SK-N-SH (cell line): ENCODE measurements at regions not wholly inside any gene's neighbourhood (a gene's known extent, or its start where the extent isn't known, plus 50 kb on each side); places are given as distances from the start of the nearest gene placed in this dataset.

Experiments
- CTCF ChIA-PET: fragments of 300-600, 350-600 bp; formaldehyde crosslinking; extraction: SDS; loops from one replicate; lab custom pipeline; 2021; lab: Yijun Ruan, JAX
- POLR2A ChIA-PET: fragments of 350-600 bp; sonication (Branson Sonifier 250); formaldehyde crosslinking; extraction: SDS; loops from one replicate; lab custom pipeline; 2020; ENCODE audit warnings: antibody characterized with exemption, inconsistent platforms; lab: Yijun Ruan, JAX
- DNase-seq: peaks from one replicate; pipeline ENCODE4 v3.0.0; 2012
- H2AFZ ChIP-seq: fragments of 200-600 bp; sonication (generic); 2 replicates; pipeline ENCODE4 v1.8.1; 2016; ENCODE audit warnings: antibody characterized with exemption, mild to moderate bottlenecking, low read depth
- H3F3A ChIP-seq: fragments of 200-600 bp; sonication (generic); replicated peaks from 2 replicates; pipeline ENCODE3; 2016; ENCODE audit warnings: antibody characterized with exemption, mild to moderate bottlenecking; ENCODE audit not compliant: insufficient read depth
- H3K27ac ChIP-seq, 2 experiments: fragments of 200-500 bp in 1 of 2; fragments of 200-600 bp in 1 of 2; sonication (Bioruptor generic) in 1 of 2; sonication (generic), shearing (Covaris generic) in 1 of 2; 2 replicates each; pipeline versions ENCODE4 v1.5.1 to v1.6.1; 2014 to 2016; ENCODE audit warnings: low read depth in 2 of 2, inconsistent platforms in 1 of 2, low read length in 1 of 2, mild to moderate bottlenecking in 1 of 2, mixed read lengths in 1 of 2
- H3K27me3 ChIP-seq: fragments of 200-600 bp; sonication (generic), shearing (Covaris generic); 2 replicates; pipeline ENCODE4 v1.6.1; 2016; ENCODE audit warnings: mixed run types; ENCODE audit not compliant: insufficient read depth
- H3K36me3 ChIP-seq, 2 experiments: fragments of 200-500 bp in 1 of 2; fragments of 200-600 bp in 1 of 2; sonication (Bioruptor generic) in 1 of 2; sonication (generic) in 1 of 2; replicated peaks in 1 of 2; 2 replicates each; pipeline versions ENCODE3 to v1.5.1; 2014 to 2016; ENCODE audit warnings: low read length in 1 of 2, mild to moderate bottlenecking in 1 of 2; ENCODE audit not compliant: insufficient read depth in 2 of 2, control insufficient read depth in 1 of 2
- H3K4me1 ChIP-seq, 2 experiments: fragments of 200-500 bp in 1 of 2; fragments of 200-600 bp in 1 of 2; sonication (Bioruptor generic) in 1 of 2; sonication (generic), shearing (Covaris generic) in 1 of 2; 2 replicates each; pipeline versions ENCODE4 v1.5.1 to v1.6.1; 2014 to 2016; ENCODE audit warnings: low read depth in 1 of 2, low read length in 1 of 2, mixed run types in 1 of 2; ENCODE audit not compliant: insufficient read depth in 2 of 2, control insufficient read depth in 1 of 2
- H3K4me2 ChIP-seq: fragments of 200-600 bp; sonication (generic), shearing (Covaris generic); 2 replicates; pipeline ENCODE4 v1.6.1; 2017; ENCODE audit warnings: mixed run types
- H3K4me3 ChIP-seq, 2 experiments: fragments of 200-500 bp in 1 of 2; fragments of 200-600 bp in 1 of 2; sonication (Bioruptor generic) in 1 of 2; sonication (generic), shearing (Covaris generic) in 1 of 2; 2 replicates each; pipeline versions ENCODE4 v1.5.1 to v1.8.1; 2014 to 2016; ENCODE audit warnings: low read depth in 2 of 2, inconsistent platforms in 1 of 2, low read length in 1 of 2, mild to moderate bottlenecking in 1 of 2, mixed read lengths in 1 of 2, moderate library complexity in 1 of 2
- H3K79me2 ChIP-seq: fragments of 200-600 bp; sonication (generic); 2 replicates; pipeline ENCODE4 v1.8.1; 2017; ENCODE audit warnings: mild to moderate bottlenecking; ENCODE audit not compliant: insufficient read depth
- H3K9ac ChIP-seq: fragments of 200-600 bp; sonication (generic); 2 replicates; pipeline ENCODE4 v1.6.1; 2017; ENCODE audit warnings: mixed run types
- H3K9me2 ChIP-seq: fragments of 200-600 bp; sonication (generic); 2 replicates; pipeline ENCODE4 v1.6.1; 2017; ENCODE audit warnings: mixed run types
- H3K9me3 ChIP-seq: fragments of 200-600 bp; sonication (generic); 2 replicates; pipeline ENCODE4 v1.6.1; 2017; ENCODE audit warnings: mixed run types, mild to moderate bottlenecking, moderate library complexity
- H4K20me1 ChIP-seq: fragments of 200-600 bp; sonication (generic); 2 replicates; pipeline ENCODE4 v1.6.1; 2017; ENCODE audit warnings: mild to moderate bottlenecking, mixed run types; ENCODE audit not compliant: insufficient read depth
- CTCF ChIP-seq: fragments of 200-600 bp; sonication (generic); IDR thresholded peaks from 2 replicates; pipeline ENCODE4 v1.6.1; 2017; ENCODE audit warnings: antibody characterized with exemption, mild to moderate bottlenecking, moderate library complexity
- EP300 ChIP-seq, 2 experiments: IDR thresholded peaks; 2 replicates each; pipeline versions ENCODE4 v1.4.0 to v1.6.1; 2012; ENCODE audit warnings: borderline replicate concordance in 1 of 2, low read depth in 1 of 2, low read length in 1 of 2
- EZH2phosphoT487 ChIP-seq: fragments of 200-600 bp; sonication (generic); IDR thresholded peaks from 2 replicates; pipeline ENCODE4 v1.6.1; 2017; ENCODE audit warnings: low read depth, mixed run types, mild to moderate bottlenecking, antibody characterized with exemption, moderate library complexity, borderline replicate concordance
- FOXM1 ChIP-seq: IDR thresholded peaks from 2 replicates; pipeline ENCODE4 v1.4.0; 2012; ENCODE audit warnings: low read depth, mild to moderate bottlenecking
- GABPA ChIP-seq: IDR thresholded peaks from 2 replicates; pipeline ENCODE4 v1.4.0; 2012; ENCODE audit warnings: low read depth, mild to moderate bottlenecking
- GATA2 ChIP-seq: sonication (generic); formaldehyde crosslinking; IDR thresholded peaks from 2 replicates; pipeline ENCODE4 v1.5.0; 2020; ENCODE audit warnings: mild to moderate bottlenecking, missing genetic modification reagents
- IRF3 ChIP-seq: fragments of 150-350 bp; IDR thresholded peaks from 2 replicates; pipeline ENCODE4 v1.6.1; 2016; ENCODE audit warnings: mild to moderate bottlenecking, low read depth, low read length
- MAX ChIP-seq: IDR thresholded peaks from 2 replicates; pipeline ENCODE4 v1.4.0; 2012; ENCODE audit warnings: low read depth
- NFIC ChIP-seq: IDR thresholded peaks from 2 replicates; pipeline ENCODE4 v1.4.0; 2012; ENCODE audit warnings: borderline replicate concordance
- NRF1 ChIP-seq: IDR thresholded peaks from 2 replicates; pipeline ENCODE4 v1.6.1; 2012; ENCODE audit warnings: low read depth, mild to moderate bottlenecking, low read length
- RCOR1 ChIP-seq: fragments of 150-350 bp; IDR thresholded peaks from 2 replicates; pipeline ENCODE4 v1.6.1; 2017; ENCODE audit warnings: antibody characterized with exemption, low read length
- REST ChIP-seq: IDR thresholded peaks from 2 replicates; pipeline ENCODE4 v1.6.1; 2012; ENCODE audit warnings: mild to moderate bottlenecking, low read depth, low read length, moderate library complexity
- RFX5 ChIP-seq: IDR thresholded peaks from 2 replicates; pipeline ENCODE4 v1.6.1; 2012; ENCODE audit warnings: mild to moderate bottlenecking, improper control_type of control experiment, low read length
- SIN3A ChIP-seq: IDR thresholded peaks from 2 replicates; pipeline ENCODE4 v1.6.1; 2012; ENCODE audit warnings: low read depth, mild to moderate bottlenecking, low read length, moderate library complexity, borderline replicate concordance
- TAF1 ChIP-seq: IDR thresholded peaks from 2 replicates; pipeline ENCODE4 v1.6.1; 2012; ENCODE audit warnings: low read depth, mild to moderate bottlenecking, low read length, moderate library complexity, borderline replicate concordance
- TCF12 ChIP-seq: IDR thresholded peaks from 2 replicates; pipeline ENCODE4 v1.4.0; 2012
- TEAD4 ChIP-seq: IDR thresholded peaks from 2 replicates; pipeline ENCODE4 v1.4.0; 2012; ENCODE audit warnings: mild to moderate bottlenecking, borderline replicate concordance; ENCODE audit not compliant: insufficient read depth
- USF2 ChIP-seq: fragments of 150-350 bp; IDR thresholded peaks from 2 replicates; pipeline ENCODE4 v1.6.1; 2017; ENCODE audit warnings: antibody characterized with exemption, low read length, low read depth, borderline replicate concordance
- YY1 ChIP-seq: IDR thresholded peaks from 2 replicates; pipeline ENCODE4 v1.4.0; 2012; ENCODE audit warnings: low read depth, mild to moderate bottlenecking
- ZBTB33 ChIP-seq: IDR thresholded peaks from 2 replicates; pipeline ENCODE4 v1.4.0; 2012; ENCODE audit warnings: low read depth, borderline replicate concordance
- WGBS: methylation state at CpG from one replicate; pipeline ENCODE4 v1.1.6; 2017; ENCODE audit warnings: low lambda C conversion rate; 5-methylcytosine and 5-hydroxymethylcytosine counted together

GRCh38 chr17:34720760-34721159, 141.4 kb downstream of the TMEM132E start (continued):
- TF ChIP-seq RFX5 (no peak), NRF1 (no peak), IRF3 (no peak), TAF1 (no peak), ZBTB33 (no peak), GATA2 (no peak)

- POLR2A ChIA-PET, result no interaction called here
- Histone ChIP-seq H3K9me3 (no peaks in the 10 kb centered on the region), H3K9ac (no peak overlapping the region), H3K4me3 (no peak overlapping the region), H3K36me3 (no peaks in the 10 kb centered on the region), H3K27ac (no peak overlapping the region), H3K9me2 (no peaks in the 10 kb centered on the region), H3K4me2 (no peak overlapping the region), H4K20me1 (no peaks in the 10 kb centered on the region), H2AFZ (no peak overlapping the region), H3K27me3 (no peaks in the 10 kb centered on the region), H3K79me2 (no peaks in the 10 kb centered on the region), H3F3A (no peaks in the 10 kb centered on the region), H3K4me1 (no peaks in the 10 kb centered on the region; a peak in 1 of 4 replicates)
- CTCF ChIA-PET, result no interaction called here
- no peak for TF ChIP-seq EP300 (IDR thresholded peaks at IDR 0.05; ENCODE audit: borderline replicate concordance in 1 of 2, low read depth in 1 of 2, low read length in 1 of 2)
- TF ChIP-seq YY1, result no peak
- TF ChIP-seq GABPA, result no peak
- TF ChIP-seq CTCF, result no peak
- TF ChIP-seq ZBTB33, result no peak
- no peak for TF ChIP-seq MAX
- no peak for TF ChIP-seq RCOR1
- TF ChIP-seq TAF1, result no peak
- TF ChIP-seq GATA2, result no peak
- TF ChIP-seq SIN3A, result no peak
- TF ChIP-seq NFIC, result no peak
- TF ChIP-seq TCF12, result no peak
- no peak for TF ChIP-seq EZH2phosphoT487
- TF ChIP-seq USF2, result no peak
- TF ChIP-seq TEAD4, result no peak
- TF ChIP-seq REST, result no peak
- TF ChIP-seq FOXM1, result no peak
- no peak for DNase-seq
- WGBS, result 49% methylated on average over 7 of the region's 11 CpGs
Measured at GRCh38 chr17:34719569-34719968, 140.2 kb downstream of the TMEM132E start.
